Stimulated activated naive CD4-positive, alpha-beta T cell (primary cell): ENCODE measurements at regions not wholly inside any gene's neighbourhood (a gene's known extent, or its start where the extent isn't known, plus 50 kb on each side); places are given as distances from the start of the nearest gene placed in this dataset.
"Not testable (repeated sequence)": the region's sequence is repeated elsewhere in the genome, so short reads cannot be mapped to it uniquely, and the experiment has no call there.

ENCODE experiments used
- DNase-seq, 6 experiments: peaks; one replicate each; lab custom pipeline; 2025; lab: John Stamatoyannopoulos, UW

DNA sequence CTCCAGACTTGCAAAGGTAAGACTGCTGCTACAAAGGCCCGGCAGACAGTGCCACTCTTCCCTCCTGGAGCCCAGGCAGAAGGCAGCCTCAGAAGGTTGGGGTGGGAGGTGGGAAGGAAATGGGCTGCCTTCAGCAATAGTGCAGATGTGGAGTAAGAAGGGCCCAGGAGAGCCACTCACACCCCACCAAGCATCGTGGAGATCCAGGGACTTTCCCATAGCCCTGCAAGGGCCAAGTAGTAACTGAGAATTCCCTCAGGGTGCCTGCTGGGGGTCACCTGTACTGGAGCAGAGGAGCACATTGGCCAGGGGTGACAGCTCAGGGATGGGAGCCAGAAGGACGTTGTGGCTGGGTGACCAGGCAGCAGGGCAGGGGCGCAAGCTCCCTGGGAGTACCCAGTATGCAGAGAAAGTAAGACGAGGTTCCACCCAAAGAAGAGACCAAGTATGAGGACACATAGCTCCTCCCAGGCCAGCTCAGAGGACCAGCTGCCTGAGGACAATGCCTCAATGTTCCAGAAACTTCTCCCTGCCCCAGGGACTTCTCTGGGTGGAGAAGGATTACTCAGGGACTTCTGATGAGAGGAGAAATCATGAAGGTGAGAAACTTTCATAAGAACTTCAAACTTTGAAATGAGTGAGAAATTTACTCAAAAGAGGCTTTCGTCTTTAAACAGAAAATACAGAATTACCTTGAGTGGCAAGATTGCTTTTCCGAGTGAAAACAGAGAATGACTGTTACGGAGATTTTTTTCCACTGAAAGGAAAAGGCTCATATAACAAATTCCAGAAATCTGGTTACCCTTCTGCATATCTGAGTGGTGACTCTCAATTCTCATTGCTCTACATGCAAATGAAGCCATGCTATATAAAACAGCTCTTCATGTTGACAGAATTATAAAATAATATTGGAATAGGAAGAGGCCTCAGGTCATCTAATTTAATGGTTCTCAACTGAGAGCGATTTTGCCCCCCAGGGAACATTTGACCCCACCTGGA lies 87.9 kb upstream of the TRIO start:
- DNase-seq: no peak

DNA sequence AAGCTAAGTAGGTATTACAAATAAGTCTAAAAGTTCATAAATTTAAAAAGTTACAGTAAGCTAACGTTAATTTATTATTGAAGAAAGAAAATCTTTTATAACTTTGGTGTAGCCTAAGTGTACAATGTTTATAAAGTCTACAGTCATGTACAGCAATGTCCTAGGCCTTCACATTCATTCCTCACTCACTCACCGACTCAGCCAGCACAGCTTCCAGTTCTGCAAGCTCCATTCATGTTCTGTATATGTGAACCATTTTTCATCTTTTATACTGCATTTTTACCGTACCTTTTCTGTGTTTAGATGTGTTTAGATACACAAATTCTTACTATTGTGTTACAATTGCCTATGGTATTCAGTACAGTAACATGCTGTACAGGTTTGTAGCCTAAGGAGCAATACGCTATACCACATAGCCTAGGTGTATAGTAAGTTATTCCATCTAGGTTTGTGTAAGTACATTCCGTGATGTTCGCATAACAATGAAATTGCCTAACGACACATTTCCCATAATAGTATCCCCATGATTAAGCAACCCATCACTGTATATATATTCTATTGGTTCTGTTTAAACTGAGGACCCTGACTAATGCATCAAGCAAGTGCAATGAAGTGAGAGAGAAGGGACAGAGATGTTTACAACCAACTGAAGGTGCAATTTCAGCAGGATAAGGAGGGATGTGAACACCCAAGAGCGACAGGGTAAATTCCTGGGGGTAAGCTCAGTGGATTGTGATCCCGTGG lies 88.9 kb upstream of the TRIO start:
- DNase-seq: no peak

GRCh38 chr5:14050821-14051220 lies 92.3 kb upstream of the TRIO start:
- no peak for DNase-seq

GRCh38 chr5:14048434-14048833 lies 94.7 kb upstream of the TRIO start:
- DNase-seq: no peak

DNA sequence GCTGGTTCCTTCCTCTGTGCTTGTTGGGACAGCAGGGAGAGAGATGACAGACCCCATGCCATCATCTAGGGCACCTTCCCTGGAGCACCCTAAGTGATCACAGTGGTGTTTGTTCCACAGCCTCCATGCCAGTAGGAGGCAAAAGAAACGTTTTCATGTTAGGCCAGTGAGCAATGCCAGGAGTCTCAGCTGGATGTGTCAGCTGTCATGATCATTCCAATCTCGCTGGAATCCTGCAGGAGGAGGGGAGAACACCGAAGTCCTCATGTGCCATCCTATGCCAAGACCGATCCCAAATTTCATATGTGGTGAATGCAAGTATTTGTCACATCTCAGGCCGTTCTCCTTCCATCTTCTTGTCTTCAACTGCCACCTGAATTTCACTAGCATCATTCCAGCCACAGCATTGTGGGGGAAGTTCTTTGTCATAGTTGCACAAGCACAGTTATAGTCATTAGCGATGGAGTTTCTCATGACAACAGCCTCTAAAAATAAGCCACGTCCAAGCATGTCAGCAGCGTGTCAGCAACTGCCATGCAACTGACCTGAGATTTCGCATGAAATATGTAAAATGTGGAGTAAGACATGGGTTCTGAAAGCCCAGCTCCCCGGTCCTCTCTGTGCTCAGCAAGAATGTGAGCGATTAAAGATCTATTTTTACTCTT lies 97.2 kb upstream of the DNAH5 start:
- DNase-seq: no peak

- no peak for DNase-seq
Observed at GRCh38 chr5:14040542-14040941, 96.1 kb upstream of the DNAH5 start.

GRCh38 chr5:14039576-14039975 lies 95.1 kb upstream of the DNAH5 start:
- no peak for DNase-seq

DNA sequence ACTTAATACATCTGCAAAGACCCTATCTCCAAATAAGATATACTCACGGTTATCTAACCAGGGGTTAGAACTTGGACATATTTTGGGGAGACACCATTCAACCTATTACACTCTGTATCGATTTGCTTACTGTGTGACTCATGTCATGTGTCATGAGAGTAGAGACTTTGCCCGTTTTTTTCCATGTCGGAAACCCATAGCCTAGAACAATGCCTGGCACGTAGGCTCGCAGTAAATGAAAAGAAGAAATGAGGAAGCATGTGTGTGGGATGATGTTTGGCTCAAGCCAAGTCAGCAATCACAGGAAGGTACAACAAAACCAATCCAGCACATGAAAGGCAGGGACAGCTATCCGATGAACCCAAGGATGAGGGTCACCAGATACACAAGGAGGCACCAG lies 94.6 kb upstream of the DNAH5 start:
- DNase-seq: no peak

GRCh38 chr5:14038341-14038959 lies 94.0 kb upstream of the DNAH5 start:
- DNase-seq: no peak

GRCh38 chr5:14036947-14037346 lies 92.5 kb upstream of the DNAH5 start:
- no peak for DNase-seq

DNA sequence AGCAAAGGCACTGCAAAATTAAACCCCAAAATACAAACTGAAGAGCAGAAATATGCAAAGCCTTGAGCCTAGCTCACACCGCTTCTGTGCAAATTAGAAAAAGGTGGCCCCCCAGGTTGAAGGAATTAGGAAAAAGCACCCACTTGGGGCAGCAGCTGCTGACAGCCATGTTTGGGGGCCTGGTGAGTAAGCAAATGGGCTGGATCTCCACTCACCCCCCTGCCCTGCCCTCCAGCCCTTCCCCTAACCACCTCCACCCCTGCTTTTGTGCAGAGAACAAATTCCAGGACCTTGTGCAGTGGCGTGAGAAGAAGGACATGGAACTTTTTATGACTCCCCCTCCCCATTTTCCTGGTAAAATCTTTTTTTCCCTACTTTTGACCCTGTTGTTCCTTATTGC lies 92.0 kb upstream of the DNAH5 start:
- no peak for DNase-seq

DNA sequence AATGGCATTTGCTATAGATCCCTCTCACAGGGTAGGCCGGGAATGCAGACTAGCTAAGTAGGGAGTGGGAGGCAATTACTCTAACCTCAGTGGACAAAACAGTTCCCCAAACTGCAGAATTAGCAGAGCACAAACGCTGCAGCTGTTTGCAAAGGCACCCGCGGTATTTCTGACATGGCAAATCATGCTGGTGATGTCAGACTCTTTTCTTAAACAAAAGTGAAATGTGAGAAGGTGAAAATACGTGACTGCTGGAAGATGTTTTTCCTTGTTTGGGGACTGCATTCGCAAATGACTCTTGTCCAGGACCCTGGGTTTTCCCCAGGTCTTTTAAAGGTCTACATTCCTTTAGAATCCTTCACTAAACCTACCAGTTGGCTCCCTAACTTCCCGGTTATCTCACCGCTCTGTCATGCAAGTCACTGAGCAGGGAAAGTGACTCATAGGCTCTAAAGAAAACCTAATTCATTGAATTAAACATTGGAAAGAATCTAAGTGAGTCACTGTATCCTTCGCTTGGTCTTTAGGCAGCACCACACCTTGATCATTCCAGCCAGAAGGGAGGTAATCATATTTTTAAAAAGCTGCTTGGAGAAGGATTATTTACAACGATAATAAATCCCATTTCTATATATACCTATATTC lies 91.5 kb upstream of the DNAH5 start:
- DNase-seq: no peak

DNA sequence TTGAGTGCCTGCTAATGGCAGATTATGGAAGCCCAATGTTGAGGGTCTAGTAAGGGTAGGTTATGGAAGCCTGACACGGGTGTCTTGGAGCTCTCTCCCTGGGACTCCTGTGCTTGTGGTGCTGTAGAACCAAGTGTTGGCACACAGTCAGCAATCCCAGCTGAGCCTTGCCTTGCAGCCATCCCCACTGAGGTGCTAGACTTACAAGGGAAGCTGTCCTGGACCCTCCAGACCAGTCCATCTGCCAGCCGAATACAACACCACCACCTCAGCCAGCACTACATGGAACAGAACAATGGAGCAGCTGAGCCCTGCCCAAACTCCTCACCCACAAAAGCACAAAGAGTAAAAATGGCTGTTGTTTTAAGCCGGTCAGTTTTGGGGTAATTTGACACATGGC lies 90.5 kb upstream of the DNAH5 start:
- no peak for DNase-seq

DNA sequence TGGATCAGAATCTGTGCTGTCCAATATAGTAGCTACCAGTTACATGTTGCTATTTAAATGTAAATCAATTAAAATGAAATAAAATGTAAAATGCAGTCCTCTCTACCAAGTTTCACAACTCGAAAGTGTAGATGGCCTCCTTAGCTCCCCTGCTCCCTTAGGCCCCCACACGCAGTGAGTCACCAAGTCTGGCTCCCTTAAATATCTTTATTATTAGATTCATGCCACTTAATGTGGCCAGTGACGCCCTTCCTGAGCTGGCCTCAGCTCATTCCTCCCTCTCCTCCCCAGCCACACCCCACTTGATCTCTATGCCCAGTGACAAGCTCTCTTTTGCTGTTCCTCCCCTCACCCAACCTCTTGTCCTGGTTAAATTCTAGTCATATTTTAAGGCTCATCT lies 88.4 kb upstream of the DNAH5 start:
- DNase-seq: no peak

DNA sequence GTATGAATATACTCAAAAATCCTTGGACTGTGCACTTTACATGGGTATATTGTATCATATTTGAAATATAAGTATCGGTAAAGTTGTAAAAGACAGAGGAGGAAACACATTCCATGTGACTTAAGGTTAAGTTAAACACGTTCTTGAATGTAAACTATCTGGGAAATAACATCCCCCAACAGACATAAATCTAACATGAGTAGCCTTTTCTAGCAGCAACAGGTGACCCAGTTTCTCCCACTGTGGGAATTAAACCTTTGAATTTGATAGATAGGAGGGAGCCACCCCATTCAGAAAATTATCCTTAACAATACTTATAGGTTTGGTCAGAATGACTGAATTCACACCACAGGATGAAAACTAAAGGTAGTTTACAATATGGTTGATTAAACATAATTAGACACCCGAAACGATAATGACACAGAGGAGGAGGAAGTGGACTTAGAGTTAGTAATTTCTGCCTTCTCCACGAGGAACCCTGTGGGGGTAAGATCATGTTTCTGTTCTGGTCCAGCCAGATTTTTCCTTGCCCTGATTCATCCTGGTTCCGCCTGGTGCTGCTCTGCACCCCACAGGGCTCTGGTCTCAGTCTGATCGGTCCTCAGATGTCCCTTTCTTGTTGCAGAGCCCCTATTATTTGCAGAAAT lies 84.6 kb upstream of the DNAH5 start:
- no peak for DNase-seq

- no peak for DNase-seq
Observed at GRCh38 chr5:14028188-14028587, 83.7 kb upstream of the DNAH5 start.

DNA sequence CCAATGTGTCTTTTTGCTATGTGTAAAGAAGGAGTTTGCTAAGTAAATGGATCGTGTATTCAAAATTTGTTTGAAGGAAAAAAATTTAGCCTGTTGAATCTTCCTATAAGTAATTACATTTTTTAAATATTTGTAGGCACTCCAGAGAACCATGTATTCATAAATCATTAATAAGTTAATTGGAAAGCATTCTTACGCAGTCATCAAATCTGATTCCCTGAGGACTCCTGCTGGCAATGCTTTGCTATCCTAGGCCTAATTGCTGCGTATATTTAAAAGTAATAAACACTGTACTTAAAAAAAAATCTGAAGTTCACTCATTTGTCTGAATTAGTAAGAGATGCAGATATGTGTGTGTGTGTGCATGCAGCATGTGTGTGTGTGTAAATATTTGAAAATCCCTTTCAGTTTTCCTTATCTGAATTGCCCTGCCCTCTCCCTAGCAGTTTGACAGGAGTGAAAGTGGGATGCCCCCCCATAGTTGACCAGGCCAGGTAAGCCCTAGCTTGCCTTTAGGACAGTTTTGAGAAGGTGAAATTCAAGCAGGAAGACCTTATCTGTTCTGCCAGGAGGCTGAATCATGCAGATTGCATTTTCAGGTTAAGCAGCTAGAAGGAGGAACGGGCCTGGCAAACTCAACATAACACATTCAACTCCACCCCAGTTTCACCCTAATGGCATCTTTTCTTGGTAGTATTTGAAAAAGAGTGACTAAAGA lies 81.2 kb upstream of the DNAH5 start:
- DNase-seq: no peak

- no peak for DNase-seq
Observed at GRCh38 chr5:14022971-14023370, 78.5 kb upstream of the DNAH5 start.

GRCh38 chr5:14020944-14021343 lies 76.5 kb upstream of the DNAH5 start:
- not testable (repeated sequence) for DNase-seq

- no peak for DNase-seq
Observed at GRCh38 chr5:14019768-14020290, 75.3 kb upstream of the DNAH5 start.
